ENCODE measurements at regions not wholly inside any gene's neighbourhood (a gene's known extent, or its start where the extent isn't known, plus 50 kb on each side); places are given as distances from the start of the nearest gene placed in this dataset.
"Not testable (repeated sequence)": the region's sequence is repeated elsewhere in the genome, so short reads cannot be mapped to it uniquely, and the experiment has no call there.

GRCh38 chr2:78260861-78261260 is 738.7 kb upstream of the LRRTM4 start:
- H3K36me3 ChIP-seq (ENCODE audit: control insufficient read depth in 3 of 3, insufficient read depth in 2 of 3, low read depth in 1 of 3, low read length in 3 of 3) = no peaks in the 10 kb centered on the region
- no peak overlapping the region for H3K27ac ChIP-seq (ENCODE audit: low read depth in 1 of 3, low read length in 2 of 3)
- H3K4me1 ChIP-seq (ENCODE audit: control insufficient read depth in 3 of 3, insufficient read depth in 2 of 3, low read depth in 1 of 3, low read length in 2 of 3) = no peaks in the 10 kb centered on the region
- H3K9me3 ChIP-seq (ENCODE audit: control insufficient read depth in 2 of 2, insufficient read depth in 1 of 2, low read depth in 1 of 2, low read length in 1 of 2) = no peaks in the 10 kb centered on the region
- no peaks in the 10 kb centered on the region for H3K27me3 ChIP-seq (ENCODE audit: control insufficient read depth in 3 of 3, insufficient read depth in 3 of 3, low read length in 3 of 3)
- FAIRE-seq (no peak), DNase-seq (no peak)
- WGBS, 3 donors = 11 to 38% (median 26%) methylated on average over 2 of the region's 2 CpGs
- no peak overlapping the region for H3K4me3 ChIP-seq (ENCODE audit: low read depth in 1 of 3, low read length in 3 of 3)

- no peaks in the 10 kb centered on the region for H3K27me3 ChIP-seq (ENCODE audit: control insufficient read depth in 3 of 3, insufficient read depth in 3 of 3, low read length in 3 of 3)
- FAIRE-seq (no peak), DNase-seq (no peak)
- WGBS, 3 donors = 71 to 76% (median 74%) methylated on average over 1 of the region's 1 CpG
- H3K4me3 ChIP-seq (ENCODE audit: low read depth in 1 of 3, low read length in 3 of 3) = no peak overlapping the region
- no peaks in the 10 kb centered on the region for H3K4me1 ChIP-seq (ENCODE audit: control insufficient read depth in 3 of 3, insufficient read depth in 2 of 3, low read depth in 1 of 3, low read length in 2 of 3)
- H3K9me3 ChIP-seq (ENCODE audit: control insufficient read depth in 2 of 2, insufficient read depth in 1 of 2, low read depth in 1 of 2, low read length in 1 of 2) = no peaks in the 10 kb centered on the region
- no peak overlapping the region for H3K27ac ChIP-seq (ENCODE audit: low read depth in 1 of 3, low read length in 2 of 3)
- no peaks in the 10 kb centered on the region for H3K36me3 ChIP-seq (ENCODE audit: control insufficient read depth in 3 of 3, insufficient read depth in 2 of 3, low read depth in 1 of 3, low read length in 3 of 3)
Measured at GRCh38 chr2:78261454-78261853, 739.3 kb upstream of the LRRTM4 start.

GRCh38 chr2:78262089-78262488 is 739.9 kb upstream of the LRRTM4 start:
- H3K9me3 ChIP-seq (ENCODE audit: control insufficient read depth in 2 of 2, insufficient read depth in 1 of 2, low read depth in 1 of 2, low read length in 1 of 2); H3K27me3 ChIP-seq (ENCODE audit: control insufficient read depth in 3 of 3, insufficient read depth in 3 of 3, low read length in 3 of 3); FAIRE-seq; H3K4me3 ChIP-seq (ENCODE audit: low read depth in 1 of 3, low read length in 3 of 3); H3K36me3 ChIP-seq (ENCODE audit: control insufficient read depth in 3 of 3, insufficient read depth in 2 of 3, low read depth in 1 of 3, low read length in 3 of 3); H3K27ac ChIP-seq (ENCODE audit: low read depth in 1 of 3, low read length in 2 of 3); H3K4me1 ChIP-seq (ENCODE audit: control insufficient read depth in 3 of 3, insufficient read depth in 2 of 3, low read depth in 1 of 3, low read length in 2 of 3); DNase-seq: not testable (repeated sequence)
- WGBS, 3 donors = 63 to 72% (median 71%) methylated on average over 10 of the region's 10 CpGs

- WGBS, 3 donors = 57 to 82% (median 81%) methylated on average over 2 of the region's 2 CpGs
- no peaks in the 10 kb centered on the region for H3K9me3 ChIP-seq (ENCODE audit: control insufficient read depth in 2 of 2, insufficient read depth in 1 of 2, low read depth in 1 of 2, low read length in 1 of 2)
- no peak for FAIRE-seq
Measured at GRCh38 chr2:78262713-78263375, 740.7 kb upstream of the LRRTM4 start.

GRCh38 chr2:78263571-78263970 is 741.4 kb upstream of the LRRTM4 start:
- Histone ChIP-seq H3K9me3 (ENCODE audit: control insufficient read depth in 2 of 2, insufficient read depth in 1 of 2, low read depth in 1 of 2, low read length in 1 of 2) (no peaks in the 10 kb centered on the region), H3K4me3 (ENCODE audit: low read depth in 1 of 3, low read length in 3 of 3) (no peak overlapping the region), H3K4me1 (ENCODE audit: control insufficient read depth in 3 of 3, insufficient read depth in 2 of 3, low read depth in 1 of 3, low read length in 2 of 3) (no peaks in the 10 kb centered on the region), H3K36me3 (ENCODE audit: control insufficient read depth in 3 of 3, insufficient read depth in 2 of 3, low read depth in 1 of 3, low read length in 3 of 3) (no peaks in the 10 kb centered on the region), H3K27ac (ENCODE audit: low read depth in 1 of 3, low read length in 2 of 3) (no peak overlapping the region), H3K27me3 (ENCODE audit: control insufficient read depth in 3 of 3, insufficient read depth in 3 of 3, low read length in 3 of 3) (no peaks in the 10 kb centered on the region)
- FAIRE-seq (no peak), DNase-seq (peak in 1 of 2 donors; percentile 1)
- 24 to 53% (median 39%) methylated on average over 1 of the region's 1 CpG for WGBS, 3 donors

More at GRCh38 chr2:78262713-78263375, 740.7 kb upstream of the LRRTM4 start:
- Histone ChIP-seq H3K36me3 (ENCODE audit: control insufficient read depth in 3 of 3, insufficient read depth in 2 of 3, low read depth in 1 of 3, low read length in 3 of 3) (no peaks in the 10 kb centered on the region), H3K4me3 (ENCODE audit: low read depth in 1 of 3, low read length in 3 of 3) (no peak overlapping the region), H3K27me3 (ENCODE audit: control insufficient read depth in 3 of 3, insufficient read depth in 3 of 3, low read length in 3 of 3) (no peaks in the 10 kb centered on the region), H3K27ac (ENCODE audit: low read depth in 1 of 3, low read length in 2 of 3) (no peak overlapping the region), H3K4me1 (ENCODE audit: control insufficient read depth in 3 of 3, insufficient read depth in 2 of 3, low read depth in 1 of 3, low read length in 2 of 3) (no peaks in the 10 kb centered on the region)
- DNase-seq = no peak

- Histone ChIP-seq H3K9me3 (ENCODE audit: control insufficient read depth in 2 of 2, insufficient read depth in 1 of 2, low read depth in 1 of 2, low read length in 1 of 2) (no peaks in the 10 kb centered on the region), H3K36me3 (ENCODE audit: control insufficient read depth in 3 of 3, insufficient read depth in 2 of 3, low read depth in 1 of 3, low read length in 3 of 3) (no peaks in the 10 kb centered on the region), H3K4me1 (ENCODE audit: control insufficient read depth in 3 of 3, insufficient read depth in 2 of 3, low read depth in 1 of 3, low read length in 2 of 3) (no peaks in the 10 kb centered on the region), H3K4me3 (ENCODE audit: low read depth in 1 of 3, low read length in 3 of 3) (no peak overlapping the region), H3K27ac (ENCODE audit: low read depth in 1 of 3, low read length in 2 of 3) (no peak overlapping the region), H3K27me3 (ENCODE audit: control insufficient read depth in 3 of 3, insufficient read depth in 3 of 3, low read length in 3 of 3) (no peaks in the 10 kb centered on the region)
- FAIRE-seq (no peak), DNase-seq (no peak)
- 65 to 78% (median 68%) methylated on average over 2 of the region's 2 CpGs for WGBS, 3 donors
Measured at GRCh38 chr2:78264130-78264529, 742.0 kb upstream of the LRRTM4 start.

- FAIRE-seq = no peak
- Histone ChIP-seq H3K27me3 (ENCODE audit: control insufficient read depth in 3 of 3, insufficient read depth in 3 of 3, low read length in 3 of 3) (no peaks in the 10 kb centered on the region), H3K27ac (ENCODE audit: low read depth in 1 of 3, low read length in 2 of 3) (no peak overlapping the region), H3K4me1 (ENCODE audit: control insufficient read depth in 3 of 3, insufficient read depth in 2 of 3, low read depth in 1 of 3, low read length in 2 of 3) (no peaks in the 10 kb centered on the region), H3K9me3 (ENCODE audit: control insufficient read depth in 2 of 2, insufficient read depth in 1 of 2, low read depth in 1 of 2, low read length in 1 of 2) (no peaks in the 10 kb centered on the region), H3K36me3 (ENCODE audit: control insufficient read depth in 3 of 3, insufficient read depth in 2 of 3, low read depth in 1 of 3, low read length in 3 of 3) (no peaks in the 10 kb centered on the region), H3K4me3 (ENCODE audit: low read depth in 1 of 3, low read length in 3 of 3) (no peak overlapping the region)
- DNase-seq = no peak
- WGBS, 3 donors = 83 to 88% (median 84%) methylated on average over 5 of the region's 5 CpGs
Measured at GRCh38 chr2:78281164-78281563, 744.3 kb upstream of the REG3G start.

- FAIRE-seq = no peak
- WGBS, 3 donors = 74 to 84% (median 80%) methylated on average over 3 of the region's 3 CpGs
- no peaks in the 10 kb centered on the region for H3K4me1 ChIP-seq (ENCODE audit: control insufficient read depth in 3 of 3, insufficient read depth in 2 of 3, low read depth in 1 of 3, low read length in 2 of 3)
Measured at GRCh38 chr2:78290581-78291214, 734.8 kb upstream of the REG3G start.

GRCh38 chr2:78293768-78294167 is 731.7 kb upstream of the REG3G start:
- Histone ChIP-seq H3K4me3 (ENCODE audit: low read depth in 1 of 3, low read length in 3 of 3) (no peak overlapping the region), H3K4me1 (ENCODE audit: control insufficient read depth in 3 of 3, insufficient read depth in 2 of 3, low read depth in 1 of 3, low read length in 2 of 3) (no peaks in the 10 kb centered on the region), H3K27me3 (ENCODE audit: control insufficient read depth in 3 of 3, insufficient read depth in 3 of 3, low read length in 3 of 3) (no peaks in the 10 kb centered on the region), H3K36me3 (ENCODE audit: control insufficient read depth in 3 of 3, insufficient read depth in 2 of 3, low read depth in 1 of 3, low read length in 3 of 3) (no peaks in the 10 kb centered on the region), H3K9me3 (ENCODE audit: control insufficient read depth in 2 of 2, insufficient read depth in 1 of 2, low read depth in 1 of 2, low read length in 1 of 2) (no peaks in the 10 kb centered on the region), H3K27ac (ENCODE audit: low read depth in 1 of 3, low read length in 2 of 3) (no peak overlapping the region)
- DNase-seq (no peak), FAIRE-seq (no peak)
- WGBS, 3 donors = 36 to 77% (median 54%) methylated on average over 1 of the region's 1 CpG

More at GRCh38 chr2:78290581-78291214, 734.8 kb upstream of the REG3G start:
- Histone ChIP-seq H3K4me3 (ENCODE audit: low read depth in 1 of 3, low read length in 3 of 3) (no peak overlapping the region), H3K9me3 (ENCODE audit: control insufficient read depth in 2 of 2, insufficient read depth in 1 of 2, low read depth in 1 of 2, low read length in 1 of 2) (no peaks in the 10 kb centered on the region), H3K27me3 (ENCODE audit: control insufficient read depth in 3 of 3, insufficient read depth in 3 of 3, low read length in 3 of 3) (no peaks in the 10 kb centered on the region), H3K36me3 (ENCODE audit: control insufficient read depth in 3 of 3, insufficient read depth in 2 of 3, low read depth in 1 of 3, low read length in 3 of 3) (no peaks in the 10 kb centered on the region), H3K27ac (ENCODE audit: low read depth in 1 of 3, low read length in 2 of 3) (no peak overlapping the region)
- DNase-seq = no peak

Data from small intestine (tissue), 7 donors.